Fibroblast of lung (primary cell): ENCODE measurements at regions not wholly inside any gene's neighbourhood (a gene's known extent, or its start where the extent isn't known, plus 50 kb on each side); places are given as distances from the start of the nearest gene placed in this dataset.

Experiments used
- DNase-seq, 2 donors: peaks; one replicate each; pipeline versions ENCODE4 v3.0.0 to v3.0.0-alpha.2; 2010; ENCODE audit warnings: low read depth in 2 of 2
- H2AFZ ChIP-seq: 2 replicates; pipeline ENCODE4 v1.5.1; 2012; ENCODE audit warnings: low read length, control low read depth, inconsistent platforms
- H3K27ac ChIP-seq: 2 replicates; pipeline ENCODE4 v1.5.1; 2011; ENCODE audit warnings: low read length, control low read depth; ENCODE audit not compliant: insufficient read depth
- H3K27me3 ChIP-seq: 2 replicates; pipeline ENCODE4 v1.5.1; 2011; ENCODE audit warnings: mild to moderate bottlenecking, low read length; ENCODE audit not compliant: control insufficient read depth, insufficient read depth
- H3K36me3 ChIP-seq: 2 replicates; pipeline ENCODE4 v1.5.1; 2011; ENCODE audit warnings: low read length; ENCODE audit not compliant: control insufficient read depth, insufficient read depth
- H3K4me1 ChIP-seq: 2 replicates; pipeline ENCODE4 v1.5.1; 2011; ENCODE audit warnings: low read length; ENCODE audit not compliant: control insufficient read depth, insufficient read depth; ENCODE audit errors: extremely low read depth
- H3K4me2 ChIP-seq: 2 replicates; pipeline ENCODE4 v1.5.1; 2011; ENCODE audit warnings: low read length, control low read depth; ENCODE audit not compliant: insufficient read depth; ENCODE audit errors: extremely low read depth
- H3K4me3 ChIP-seq, 4 experiments: fragments of 200-600 bp in 1 of 4; sonication (generic) in 1 of 4; replicated peaks in 1 of 4; 2 replicates each; pipeline ENCODE4 v1.5.1; 2011 to 2016; ENCODE audit warnings: low read length in 4 of 4, low read depth in 3 of 4, mild to moderate bottlenecking in 3 of 4, control low read depth in 2 of 4, inconsistent platforms in 1 of 4, mixed read lengths in 1 of 4; ENCODE audit not compliant: insufficient read depth in 1 of 4; ENCODE audit errors: control extremely low read depth in 1 of 4
- H3K79me2 ChIP-seq: 2 replicates; pipeline ENCODE4 v1.5.1; 2012; ENCODE audit warnings: mild to moderate bottlenecking, low read length, inconsistent platforms; ENCODE audit not compliant: control insufficient read depth, insufficient read depth
- H3K9ac ChIP-seq: 2 replicates; pipeline ENCODE4 v1.5.1; 2011; ENCODE audit warnings: mild to moderate bottlenecking, low read length, control low read depth; ENCODE audit not compliant: insufficient read depth
- H3K9me3 ChIP-seq: 2 replicates; pipeline ENCODE4 v1.5.1; 2012; ENCODE audit warnings: low read depth, low read length; ENCODE audit not compliant: control insufficient read depth, insufficient read depth
- H4K20me1 ChIP-seq: 2 replicates; pipeline ENCODE4 v1.5.1; 2011; ENCODE audit warnings: low read length; ENCODE audit not compliant: control insufficient read depth, insufficient read depth; ENCODE audit errors: extremely low read depth
- EZH2 ChIP-seq: IDR thresholded peaks from 2 replicates; pipeline ENCODE4 v1.5.1; 2012; ENCODE audit warnings: low read length, control low read depth, mild to moderate bottlenecking; ENCODE audit errors: missing control alignments
- TF ChIP-seq, protein P1 (sequence below), 2 donors: IDR thresholded peaks in 1 of 2; conservative IDR thresholded peaks in 1 of 2; 1 replicate in 1 of 2; 2 replicates in 1 of 2; pipeline ENCODE4 v1.5.1; 2011 to 2012; ENCODE audit warnings: low read length in 2 of 2, control low read depth in 1 of 2, inconsistent platforms in 1 of 2, low read depth in 1 of 2, mild to moderate bottlenecking in 1 of 2

DNA sequence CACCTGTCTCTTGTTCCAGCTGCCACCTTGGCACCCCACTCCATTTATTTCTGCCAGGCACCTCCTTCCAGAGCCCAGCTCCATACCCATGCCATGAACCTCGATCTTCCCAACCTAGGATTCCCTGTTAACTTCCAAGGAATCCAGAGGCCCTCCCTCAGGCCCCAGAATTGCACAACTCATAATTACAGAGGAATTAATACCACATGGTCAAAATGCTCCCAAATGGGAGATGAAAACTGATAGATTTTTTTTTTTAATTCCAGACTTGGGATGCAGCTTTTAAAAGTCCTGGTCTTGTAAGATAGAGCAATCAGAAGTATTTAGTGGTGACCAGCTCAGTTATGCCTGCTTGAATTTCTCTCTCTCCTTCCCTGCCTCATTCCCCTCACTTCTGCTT, 96.2 kb upstream of the CCDC112 start:
- Histone ChIP-seq H4K20me1 (no peaks in the 10 kb centered on the region), H3K4me3 (no peak overlapping the region), H3K4me2 (no peak overlapping the region), H3K9ac (no peak overlapping the region), H3K27ac (no peak overlapping the region), H2AFZ (no peak overlapping the region), H3K9me3 (no peaks in the 10 kb centered on the region), H3K36me3 (no peaks in the 10 kb centered on the region), H3K79me2 (no peaks in the 10 kb centered on the region), H3K27me3 (no peaks in the 10 kb centered on the region), H3K4me1 (peaks cover 17% of the 10 kb centered on the region)
- TF ChIP-seq, protein P1, sequence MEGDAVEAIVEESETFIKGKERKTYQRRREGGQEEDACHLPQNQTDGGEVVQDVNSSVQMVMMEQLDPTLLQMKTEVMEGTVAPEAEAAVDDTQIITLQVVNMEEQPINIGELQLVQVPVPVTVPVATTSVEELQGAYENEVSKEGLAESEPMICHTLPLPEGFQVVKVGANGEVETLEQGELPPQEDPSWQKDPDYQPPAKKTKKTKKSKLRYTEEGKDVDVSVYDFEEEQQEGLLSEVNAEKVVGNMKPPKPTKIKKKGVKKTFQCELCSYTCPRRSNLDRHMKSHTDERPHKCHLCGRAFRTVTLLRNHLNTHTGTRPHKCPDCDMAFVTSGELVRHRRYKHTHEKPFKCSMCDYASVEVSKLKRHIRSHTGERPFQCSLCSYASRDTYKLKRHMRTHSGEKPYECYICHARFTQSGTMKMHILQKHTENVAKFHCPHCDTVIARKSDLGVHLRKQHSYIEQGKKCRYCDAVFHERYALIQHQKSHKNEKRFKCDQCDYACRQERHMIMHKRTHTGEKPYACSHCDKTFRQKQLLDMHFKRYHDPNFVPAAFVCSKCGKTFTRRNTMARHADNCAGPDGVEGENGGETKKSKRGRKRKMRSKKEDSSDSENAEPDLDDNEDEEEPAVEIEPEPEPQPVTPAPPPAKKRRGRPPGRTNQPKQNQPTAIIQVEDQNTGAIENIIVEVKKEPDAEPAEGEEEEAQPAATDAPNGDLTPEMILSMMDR (conservative IDR thresholded peaks at IDR 0.05 in 1 of 2, IDR thresholded peaks at IDR 0.05 in 1 of 2; ENCODE audit: low read depth in 1 of 2, low read length in 2 of 2): no peak
- no peak for TF ChIP-seq EZH2
- DNase-seq: peak in 1 of 2 donors; percentile 39

DNA sequence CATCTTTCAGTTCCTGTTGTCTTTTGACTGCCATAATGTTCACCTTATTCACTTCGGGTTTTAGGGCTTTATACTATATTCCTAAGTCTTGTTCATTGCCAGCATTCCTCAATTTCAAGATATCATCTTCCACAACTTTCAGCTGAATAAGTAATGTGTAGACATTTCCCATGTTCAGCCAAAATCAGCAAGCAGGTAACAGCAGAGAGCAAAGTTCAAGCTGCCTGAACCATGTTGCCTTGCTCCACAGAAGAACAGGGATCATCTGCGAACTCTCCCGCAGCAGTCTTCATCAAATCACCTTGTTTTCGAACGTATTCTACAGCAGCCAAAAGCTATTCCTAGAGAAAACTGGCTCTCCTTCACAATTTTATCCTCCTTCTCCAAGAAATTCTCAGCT, 95.3 kb upstream of the CCDC112 start:
- H3K36me3 ChIP-seq: no peaks in the 10 kb centered on the region
- no peak overlapping the region for H3K4me3 ChIP-seq
- TF ChIP-seq, protein P1 (conservative IDR thresholded peaks at IDR 0.05 in 1 of 2, IDR thresholded peaks at IDR 0.05 in 1 of 2; ENCODE audit: low read depth in 1 of 2, low read length in 2 of 2): no peak
- TF ChIP-seq EZH2: no peak
- H3K4me2 ChIP-seq: no peak overlapping the region
- H3K27ac ChIP-seq: no peak overlapping the region
- no peak for DNase-seq
- no peaks in the 10 kb centered on the region for H3K27me3 ChIP-seq
- no peak overlapping the region for H2AFZ ChIP-seq
- H3K79me2 ChIP-seq: no peaks in the 10 kb centered on the region
- no peak overlapping the region for H3K9ac ChIP-seq
- no peaks in the 10 kb centered on the region for H3K9me3 ChIP-seq
- H4K20me1 ChIP-seq: no peaks in the 10 kb centered on the region
- peaks cover 14% of the 10 kb centered on the region for H3K4me1 ChIP-seq

DNA sequence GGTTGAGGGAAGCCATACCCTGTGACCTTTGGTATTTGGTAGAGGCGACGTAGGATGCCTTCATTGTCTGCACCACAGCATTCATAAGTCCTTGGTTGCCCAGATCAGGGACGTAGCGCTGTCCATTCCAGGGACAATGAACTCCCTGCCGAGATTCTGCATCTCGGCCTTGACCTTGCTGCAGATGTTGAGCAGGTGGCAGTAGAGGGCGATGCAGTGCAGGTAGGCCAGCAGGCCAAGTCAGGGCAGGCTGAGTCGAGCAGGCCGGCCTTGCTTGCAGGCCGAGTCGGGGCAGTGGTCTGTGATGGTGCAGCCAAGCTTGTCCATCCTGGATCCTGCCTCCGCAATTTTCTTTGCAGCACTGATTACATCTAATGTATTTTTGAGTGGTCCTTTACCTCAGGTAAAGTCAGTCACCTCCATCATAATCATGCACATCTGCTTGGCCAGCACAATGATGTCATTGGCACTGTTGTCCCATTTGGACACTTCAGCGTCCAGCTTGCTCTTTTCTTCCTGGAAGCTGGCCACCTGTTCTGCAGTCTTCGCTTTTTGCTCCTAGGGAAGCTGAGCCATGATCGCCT, 93.4 kb upstream of the CCDC112 start:
- no peaks in the 10 kb centered on the region for H3K79me2 ChIP-seq
- no peak for DNase-seq
- H3K4me3 ChIP-seq: no peak overlapping the region
- no peak overlapping the region for H3K4me2 ChIP-seq
- TF ChIP-seq, protein P1 (conservative IDR thresholded peaks at IDR 0.05 in 1 of 2, IDR thresholded peaks at IDR 0.05 in 1 of 2; ENCODE audit: low read depth in 1 of 2, low read length in 2 of 2): no peak
- TF ChIP-seq EZH2: no peak
- no peak overlapping the region for H3K9ac ChIP-seq
- H3K27me3 ChIP-seq: no peaks in the 10 kb centered on the region
- H2AFZ ChIP-seq: no peak overlapping the region
- peaks cover 14% of the 10 kb centered on the region for H3K4me1 ChIP-seq
- H3K36me3 ChIP-seq: no peaks in the 10 kb centered on the region
- H4K20me1 ChIP-seq: no peaks in the 10 kb centered on the region
- H3K27ac ChIP-seq: peak overlapping the region; percentile 11
- H3K9me3 ChIP-seq: no peaks in the 10 kb centered on the region
